Heart right ventricle (tissue), 16 donors: ENCODE measurements at regions not wholly inside any gene's neighbourhood (a gene's known extent, or its start where the extent isn't known, plus 50 kb on each side); places are given as distances from the start of the nearest gene placed in this dataset.

ENCODE experiments used
- ATAC-seq, 8 donors: fragments of 200-7000 bp; cut with Tn5 transposase; one replicate each; pipeline ENCODE4 v1.9.1; 2020; ENCODE audit warnings: mild to moderate bottlenecking in 8 of 8, moderate library complexity in 8 of 8, moderate number of reproducible peaks in 1 of 8
- DNase-seq, 2 donors: peaks; one replicate each; pipeline ENCODE4 v3.0.0-alpha.2; 2020
- H3K27ac ChIP-seq, 10 donors: fragments of 200-600 bp; sonication (generic) in 2 of 10; one replicate each; pipeline versions ENCODE4 v1.5.0 to v1.8.0; 2020 to 2022; ENCODE audit warnings: mild to moderate bottlenecking in 3 of 10
- H3K27me3 ChIP-seq, 7 donors: fragments of 200-600 bp; one replicate each; pipeline ENCODE4 v1.8.0; 2021 to 2022; ENCODE audit warnings: mild to moderate bottlenecking in 2 of 7
- H3K36me3 ChIP-seq, 9 donors: fragments of 200-600 bp; sonication (generic) in 1 of 9; one replicate each; pipeline versions ENCODE4 v1.5.0 to v1.8.0; 2020 to 2022; ENCODE audit warnings: mild to moderate bottlenecking in 2 of 9
- H3K4me1 ChIP-seq, 9 donors: fragments of 200-600 bp; sonication (generic) in 1 of 9; one replicate each; pipeline versions ENCODE4 v1.5.0 to v1.8.0; 2020 to 2022; ENCODE audit warnings: mild to moderate bottlenecking in 4 of 9
- H3K4me3 ChIP-seq, 10 donors: fragments of 200-600 bp; sonication (generic) in 2 of 10; one replicate each; pipeline versions ENCODE4 v1.5.0 to v1.8.0; 2020 to 2022; ENCODE audit warnings: mild to moderate bottlenecking in 7 of 10, moderate library complexity in 2 of 10
- H3K9me3 ChIP-seq, 11 donors: fragments of 200-600 bp in 10 of 11; sonication (generic) in 2 of 11; one replicate each; pipeline versions ENCODE4 v1.5.0 to v1.8.0; 2013 to 2022; ENCODE audit warnings: mild to moderate bottlenecking in 2 of 11, control low read depth in 1 of 11, moderate library complexity in 1 of 11
- WGBS, 2 donors: extraction: QIAGEN DNeasy Blood & Tissue Kit; methylation state at CpG; one replicate each; pipeline ENCODE4 v1.1.7; 2013; ENCODE audit warnings: inconsistent platforms in 1 of 2; 5-methylcytosine and 5-hydroxymethylcytosine counted together
- intact Hi-C, 10 donors: fragments of 100-400 bp; cut with DNase I; formaldehyde crosslinking; loops; one replicate each; pipeline versions ENCODE4 v1.11.1 to v1.14.2; 2022
- TF ChIP-seq, protein P1 (sequence below), 9 donors: fragments of 200-600 bp; sonication (generic) in 2 of 9; IDR thresholded peaks; one replicate each; pipeline versions ENCODE4 v1.5.0 to v1.8.0; 2021 to 2022; ENCODE audit warnings: antibody characterized with exemption in 9 of 9, mild to moderate bottlenecking in 5 of 9, moderate library complexity in 1 of 9
- donor health status: Arrhythmogenic right ventricular cardiomyopathy.
- donor health status: ischemic (EF 13 %, LVEDD 7.1; RV severe dilation, severe dysfunction).
- donor health status: healthy with polysubstance abuse.
- donor health status: DM: no; HTN: yes; CAD: no.
- donor health status: DM: no; HTN: no; CAD: no.
- donor health status: ischemic (EF 25% LVEDD 6.9; RV normal size, moderate dysfunction).
- donor health status: ischemic (EF 25% LVEDD 5.7; RV mildly dilated, moderate dysfunction).
- donor health status: healthy.
- donor health status: DM: yes; HTN: yes; CAD: no.
- donor health status: Ischemic cardiomyopathy.
- donor health status: ischemic (EF 35%, LVEDD 5.7; RV mildly dilated, moderate dysfunction).
- donor health status: nonischemic (EF 11% LVEDD 7.7; RV severe dilation, severe dysfunction).
- donor health status: DM: yes; HTN: yes; CAD: no.
- donor health status: PGD.
- donor health status: ischemic (EF 29% LVEDD 5.4; RV normal size, mild dysfunction).
- donor health status: nonischemic (EF 23%, LVEDD 6.1; RV moderate dilation, normal function).

- DNase-seq (no peak), ATAC-seq (no peak)
- Histone ChIP-seq H3K36me3 (no peaks in the 10 kb centered on the region), H3K9me3 (peaks cover 0 to 16% (median 0%) of the 10 kb centered on the region in 11 donors), H3K4me1 (no peaks in the 10 kb centered on the region), H3K27ac (no peak overlapping the region), H3K4me3 (no peak overlapping the region), H3K27me3 (no peaks in the 10 kb centered on the region)
- intact Hi-C loops, result no loop called here
- 90 to 91% methylated on average over 1 of the region's 1 CpG for WGBS, 2 donors
- TF ChIP-seq, protein P1, sequence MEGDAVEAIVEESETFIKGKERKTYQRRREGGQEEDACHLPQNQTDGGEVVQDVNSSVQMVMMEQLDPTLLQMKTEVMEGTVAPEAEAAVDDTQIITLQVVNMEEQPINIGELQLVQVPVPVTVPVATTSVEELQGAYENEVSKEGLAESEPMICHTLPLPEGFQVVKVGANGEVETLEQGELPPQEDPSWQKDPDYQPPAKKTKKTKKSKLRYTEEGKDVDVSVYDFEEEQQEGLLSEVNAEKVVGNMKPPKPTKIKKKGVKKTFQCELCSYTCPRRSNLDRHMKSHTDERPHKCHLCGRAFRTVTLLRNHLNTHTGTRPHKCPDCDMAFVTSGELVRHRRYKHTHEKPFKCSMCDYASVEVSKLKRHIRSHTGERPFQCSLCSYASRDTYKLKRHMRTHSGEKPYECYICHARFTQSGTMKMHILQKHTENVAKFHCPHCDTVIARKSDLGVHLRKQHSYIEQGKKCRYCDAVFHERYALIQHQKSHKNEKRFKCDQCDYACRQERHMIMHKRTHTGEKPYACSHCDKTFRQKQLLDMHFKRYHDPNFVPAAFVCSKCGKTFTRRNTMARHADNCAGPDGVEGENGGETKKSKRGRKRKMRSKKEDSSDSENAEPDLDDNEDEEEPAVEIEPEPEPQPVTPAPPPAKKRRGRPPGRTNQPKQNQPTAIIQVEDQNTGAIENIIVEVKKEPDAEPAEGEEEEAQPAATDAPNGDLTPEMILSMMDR (IDR thresholded peaks at IDR 0.05), result no peak
Measured at GRCh38 chr10:53153831-53154230, 381.2 kb upstream of the MBL2 start.

DNA sequence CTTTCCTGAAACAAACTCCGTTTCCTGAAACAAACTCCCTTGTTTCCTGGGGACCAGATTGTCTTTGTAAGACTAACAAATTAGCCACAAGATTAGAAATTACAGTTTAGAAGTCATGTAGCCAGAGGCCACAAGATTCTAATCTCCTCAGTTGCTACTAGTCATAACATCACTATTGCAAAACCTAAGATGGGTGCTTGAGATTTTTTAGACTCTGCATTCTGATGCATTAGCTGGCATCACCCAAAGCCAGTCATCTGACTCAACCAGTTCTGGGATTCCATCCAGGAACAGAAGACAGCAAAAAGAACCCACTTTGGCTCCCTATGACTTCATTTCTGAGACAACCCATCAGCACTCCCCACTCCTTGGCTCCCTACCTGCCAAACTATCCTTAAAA is 367.9 kb upstream of the MBL2 start:
- Histone ChIP-seq H3K27me3 (no peaks in the 10 kb centered on the region), H3K27ac (no peak overlapping the region), H3K9me3 (peaks cover 0 to 3% (median 0%) of the 10 kb centered on the region in 11 donors), H3K4me3 (no peak overlapping the region), H3K4me1 (no peaks in the 10 kb centered on the region), H3K36me3 (no peaks in the 10 kb centered on the region)
- DNase-seq (no peak), ATAC-seq (no peak)
- TF ChIP-seq, protein P1 (IDR thresholded peaks at IDR 0.05), result no peak
- 56 to 57% methylated on average over 1 of the region's 1 CpG for WGBS, 2 donors
- intact Hi-C loops, result no loop called here

DNA sequence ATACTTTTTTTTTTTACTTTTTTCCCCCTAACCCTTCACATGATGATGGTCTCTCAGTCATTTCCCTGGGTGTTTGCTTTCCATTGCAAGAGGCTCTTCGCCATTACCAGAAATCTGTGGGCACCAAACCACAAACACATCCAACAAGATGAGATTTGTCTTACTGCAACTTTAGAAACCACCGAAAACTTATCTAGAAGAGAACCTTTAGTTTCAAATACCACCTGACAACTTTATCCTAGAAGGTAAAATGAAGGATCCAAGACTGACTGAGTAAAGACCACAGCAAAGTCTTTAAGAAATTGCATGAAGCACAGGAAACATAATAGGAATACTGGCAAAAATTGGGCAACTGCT is 363.3 kb upstream of the MBL2 start:
- H3K4me1 ChIP-seq, result no peaks in the 10 kb centered on the region
- DNase-seq (no peak), ATAC-seq (no peak)
- no peaks in the 10 kb centered on the region for H3K36me3 ChIP-seq
- no peaks in the 10 kb centered on the region for H3K27me3 ChIP-seq
- H3K9me3 ChIP-seq, result peaks cover 0 to 2% (median 0%) of the 10 kb centered on the region in 11 donors
- WGBS, 2 donors, result 87 to 95% methylated on average over 2 of the region's 2 CpGs
- no peak overlapping the region for H3K4me3 ChIP-seq
- TF ChIP-seq, protein P1 (IDR thresholded peaks at IDR 0.05), result no peak
- intact Hi-C loops, result loop anchor here in 1 of 10 donors (5.0 kb wide), 1 partner anchor 751 kb away; no protein-coding TSS in a partner anchor
- H3K27ac ChIP-seq, result no peak overlapping the region

DNA sequence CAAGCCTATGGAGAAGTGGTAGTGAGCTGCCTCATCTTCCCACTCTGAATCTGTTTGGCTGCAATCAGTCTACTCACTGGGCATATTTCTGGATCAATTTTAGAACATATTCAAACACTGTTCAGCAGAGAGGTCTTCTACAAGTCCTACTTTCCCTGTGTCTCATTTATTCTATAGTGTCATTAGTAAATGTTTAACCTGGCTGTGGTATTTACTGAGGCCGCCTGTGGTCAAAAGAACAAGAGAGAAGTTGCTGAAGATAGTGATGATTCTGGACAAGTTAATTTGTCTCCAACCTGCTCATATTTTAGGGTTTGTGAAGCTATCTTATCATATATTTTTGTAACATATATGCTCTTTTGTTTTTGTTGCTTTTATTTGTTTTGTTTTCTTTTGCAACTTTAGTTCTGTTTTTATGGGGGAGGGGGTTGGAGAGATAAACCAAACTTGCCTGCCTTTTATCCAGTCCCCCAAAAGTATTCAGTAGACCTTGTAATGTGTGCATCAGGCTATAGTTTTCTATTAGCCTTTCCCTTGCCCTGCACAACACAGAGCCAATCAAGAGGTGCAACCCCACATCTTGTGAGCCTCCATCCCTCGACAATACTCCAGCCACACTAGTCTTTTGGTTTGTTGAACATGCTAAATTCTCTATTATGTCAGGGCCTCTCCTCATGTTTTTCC is 362.8 kb upstream of the MBL2 start:
- Histone ChIP-seq H3K4me1 (no peaks in the 10 kb centered on the region), H3K4me3 (no peak overlapping the region), H3K27me3 (no peaks in the 10 kb centered on the region), H3K9me3 (no peaks in the 10 kb centered on the region), H3K27ac (no peak overlapping the region), H3K36me3 (no peaks in the 10 kb centered on the region)
- TF ChIP-seq, protein P1 (IDR thresholded peaks at IDR 0.05), result no peak
- DNase-seq, result no peak
- intact Hi-C loops, result loop anchor here in 1 of 10 donors (5.0 kb wide), 1 partner anchor 752 kb away; no protein-coding TSS in a partner anchor
- no peak for ATAC-seq
- WGBS, 2 donors, result 88 to 89% methylated on average over 2 of the region's 2 CpGs
